ENCODE measurements at regions not wholly inside any gene's neighbourhood (a gene's known extent, or its start where the extent isn't known, plus 50 kb on each side); places are given as distances from the start of the nearest gene placed in this dataset.
"Not testable (repeated sequence)": the region's sequence is repeated elsewhere in the genome, so short reads cannot be mapped to it uniquely, and the experiment has no call there.

DNA sequence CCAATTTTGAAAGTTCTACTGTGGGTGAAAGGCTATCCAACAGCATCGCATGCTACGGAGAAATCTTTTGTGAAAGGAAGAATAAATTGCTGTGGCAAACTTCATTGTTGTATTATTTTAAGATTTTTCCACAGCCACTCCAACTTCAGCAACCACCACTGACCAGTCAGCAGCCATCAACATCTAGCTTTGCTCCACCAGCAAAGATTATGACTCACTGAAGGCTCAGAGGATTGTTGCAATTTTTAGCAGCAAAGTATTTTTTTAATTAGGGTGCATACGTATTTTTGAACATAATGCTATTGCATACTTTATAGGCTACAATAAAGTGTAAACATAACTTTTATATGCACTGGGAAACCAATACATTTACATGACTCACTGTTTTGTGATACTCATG is 493.5 kb downstream of the TFAP2A start:
- no peak for DNase-seq

DNA sequence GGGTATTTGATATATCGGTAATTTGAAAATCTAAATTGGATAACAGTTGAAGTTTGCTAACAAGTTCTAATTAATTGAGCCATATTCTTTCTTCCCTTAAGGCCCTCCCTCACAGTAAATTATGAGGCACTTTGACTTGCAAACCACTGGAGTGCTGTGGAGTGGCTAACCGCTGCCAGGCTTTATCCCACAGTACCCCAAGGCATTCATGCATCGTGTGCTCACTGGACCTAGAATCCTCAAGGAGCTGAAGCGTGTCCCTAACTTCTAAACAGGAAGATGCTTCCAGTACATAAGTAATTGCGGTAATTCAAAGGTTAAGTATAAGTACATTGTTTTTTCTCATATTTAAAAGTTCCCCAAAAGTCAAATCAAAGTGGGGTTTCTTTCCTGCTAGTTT is 499.9 kb downstream of the TFAP2A start:
- DNase-seq, result no peak

DNA sequence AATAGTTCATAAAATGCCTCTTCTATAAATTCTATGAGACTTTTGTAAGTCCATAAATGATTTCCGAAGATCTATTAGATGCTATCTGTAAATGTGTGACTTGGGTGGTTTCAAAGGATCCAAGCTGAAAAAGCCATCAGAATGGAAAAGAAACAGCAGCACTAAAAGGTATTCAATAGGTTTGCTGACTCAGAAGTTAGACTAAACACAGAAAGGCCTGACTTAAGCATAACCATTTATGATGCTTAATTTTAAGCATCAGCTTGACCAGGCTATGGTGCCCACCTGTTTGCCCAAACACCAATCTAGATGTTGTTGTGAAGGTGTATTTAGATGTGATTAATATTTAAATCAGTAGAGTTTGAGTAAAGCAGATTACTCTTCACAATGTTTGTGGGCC is 513.5 kb downstream of the TFAP2A start:
- no peak for DNase-seq

DNA sequence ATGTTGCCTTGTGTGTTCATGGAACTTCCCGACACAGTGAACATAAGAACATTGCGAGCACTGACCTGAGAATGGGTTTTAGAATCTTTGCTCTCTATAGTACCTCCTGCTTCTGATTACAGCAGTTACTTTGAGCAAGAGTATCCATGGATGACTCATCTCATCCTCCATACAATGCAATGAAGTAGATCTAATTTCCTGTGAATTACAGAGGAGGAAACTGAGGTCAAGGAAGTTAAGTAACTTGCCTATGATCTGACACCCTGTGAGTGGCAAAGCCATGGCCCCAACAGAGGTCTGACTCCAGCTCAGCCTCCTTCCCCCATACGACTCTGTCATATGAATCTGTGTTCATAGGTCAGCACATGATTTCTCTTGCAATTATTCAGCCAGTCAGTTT is 518.1 kb downstream of the TFAP2A start:
- no peak for DNase-seq

DNA sequence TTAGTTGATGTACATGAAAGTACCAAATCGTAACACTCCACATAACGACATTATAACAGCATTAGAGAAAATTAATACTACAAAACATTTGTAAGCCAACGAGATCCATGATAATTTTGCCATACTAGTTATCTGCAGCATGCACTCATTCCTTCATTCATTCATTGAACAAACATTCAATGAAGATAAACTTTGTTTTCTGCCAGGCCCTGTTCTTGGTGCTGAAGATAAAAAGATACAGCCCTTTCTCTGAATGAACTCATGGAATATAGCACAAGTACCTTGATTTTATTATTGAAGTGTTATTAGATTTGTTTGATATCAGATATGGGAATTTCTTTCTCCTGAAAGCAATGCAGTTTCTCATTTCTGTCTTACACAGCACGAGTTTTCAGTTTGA is 524.0 kb downstream of the TFAP2A start:
- DNase-seq, result no peak

DNA sequence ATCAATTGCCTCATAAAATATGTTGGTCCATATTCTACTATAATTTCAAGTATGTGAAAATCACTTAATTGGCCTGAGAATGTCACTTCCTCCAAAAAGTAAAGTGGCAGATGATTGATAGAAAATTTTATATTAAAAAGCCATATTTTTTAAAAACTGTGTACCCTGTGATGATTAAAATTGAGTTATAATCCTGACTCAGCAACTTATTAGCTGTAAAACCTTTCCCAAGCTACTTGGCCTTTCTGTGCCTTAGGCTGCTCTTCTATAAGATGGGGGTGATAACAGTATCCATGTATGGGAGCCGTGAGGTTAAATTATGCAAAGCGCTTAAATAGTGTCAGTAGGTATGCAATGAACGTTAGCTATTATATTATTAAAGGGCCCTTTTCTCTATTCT is 524.4 kb downstream of the TFAP2A start:
- no peak for DNase-seq

DNA sequence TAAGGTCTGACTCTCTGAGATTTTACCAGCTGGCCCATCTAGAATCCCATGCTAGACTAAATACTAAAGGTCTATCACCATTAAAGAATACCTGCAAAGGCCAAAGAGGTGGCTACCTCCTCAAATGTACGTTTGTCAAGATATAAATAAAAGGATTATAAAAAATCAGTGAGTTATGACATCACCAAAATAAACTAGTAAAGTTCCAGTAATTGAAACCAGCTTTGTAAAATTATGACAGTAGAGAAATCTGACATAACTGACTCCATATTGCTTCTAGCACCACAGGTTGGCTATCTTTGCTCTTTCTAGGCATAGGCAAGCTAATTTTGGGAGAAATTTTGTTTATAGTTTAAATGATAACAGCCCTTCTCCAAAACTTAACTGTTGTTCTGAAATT is 536.3 kb downstream of the TFAP2A start:
- DNase-seq, result no peak

DNA sequence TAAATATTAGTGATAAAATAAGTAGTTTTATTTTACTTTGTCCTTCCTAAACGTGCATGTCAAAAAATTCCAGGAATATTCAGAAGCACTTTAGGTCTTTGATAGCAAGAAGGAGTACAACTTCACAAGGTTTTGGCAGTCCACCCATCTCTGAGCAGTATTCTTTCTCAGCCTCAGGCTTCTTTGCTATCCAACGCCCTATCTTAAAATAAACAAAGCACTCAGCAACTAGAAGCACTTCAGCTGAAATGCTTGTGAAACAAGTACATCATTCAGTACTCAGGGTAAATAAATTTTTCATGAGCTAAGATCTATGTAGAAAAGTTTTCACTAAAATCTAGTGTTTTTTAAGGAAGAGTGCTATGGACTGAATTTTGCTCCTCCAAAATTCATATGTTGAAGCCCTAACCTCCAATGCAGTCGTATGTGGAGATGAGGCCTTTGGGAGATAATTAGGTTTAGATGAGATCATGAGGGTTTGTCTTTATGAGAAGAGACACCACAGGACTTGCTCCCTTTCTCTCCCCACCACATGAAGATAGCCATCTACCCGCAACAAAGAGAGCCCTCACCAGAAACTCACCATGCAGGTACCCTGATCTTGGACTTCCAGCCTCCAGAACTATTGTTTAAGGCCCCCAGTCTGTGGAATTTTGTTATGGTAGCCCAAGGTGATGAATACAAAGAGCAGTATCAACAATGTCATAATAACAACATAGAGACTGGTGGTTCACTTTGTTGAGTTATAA is 539.1 kb downstream of the TFAP2A start:
- no peak for DNase-seq

DNA sequence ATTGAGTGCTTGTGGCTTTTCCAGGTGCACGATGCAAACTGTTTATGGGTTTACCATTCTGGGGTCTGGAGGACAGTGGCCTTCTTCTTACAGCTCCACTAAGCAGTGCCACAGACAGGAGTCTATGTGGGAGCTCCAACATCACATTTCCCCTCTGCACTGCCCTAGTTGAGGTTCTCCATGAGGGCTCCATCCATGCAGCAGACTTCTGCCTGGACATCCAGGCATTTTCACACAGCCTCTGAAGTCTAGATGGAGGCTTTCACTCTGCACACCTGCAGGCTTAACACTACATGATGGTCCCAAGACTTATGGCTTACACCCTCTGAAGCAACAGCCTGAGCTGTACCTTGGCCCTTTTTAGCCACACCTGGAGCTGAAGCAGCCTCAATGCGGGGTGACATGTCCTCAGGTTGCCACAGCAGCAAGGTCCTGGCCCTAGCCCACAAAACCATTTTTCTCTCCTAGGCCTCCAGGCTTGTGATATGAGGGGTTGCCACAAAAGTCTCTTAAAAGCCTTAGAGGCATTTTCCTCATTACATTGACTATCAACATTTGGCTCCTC is 552.2 kb downstream of the TFAP2A start:
- DNase-seq, result no peak

DNA sequence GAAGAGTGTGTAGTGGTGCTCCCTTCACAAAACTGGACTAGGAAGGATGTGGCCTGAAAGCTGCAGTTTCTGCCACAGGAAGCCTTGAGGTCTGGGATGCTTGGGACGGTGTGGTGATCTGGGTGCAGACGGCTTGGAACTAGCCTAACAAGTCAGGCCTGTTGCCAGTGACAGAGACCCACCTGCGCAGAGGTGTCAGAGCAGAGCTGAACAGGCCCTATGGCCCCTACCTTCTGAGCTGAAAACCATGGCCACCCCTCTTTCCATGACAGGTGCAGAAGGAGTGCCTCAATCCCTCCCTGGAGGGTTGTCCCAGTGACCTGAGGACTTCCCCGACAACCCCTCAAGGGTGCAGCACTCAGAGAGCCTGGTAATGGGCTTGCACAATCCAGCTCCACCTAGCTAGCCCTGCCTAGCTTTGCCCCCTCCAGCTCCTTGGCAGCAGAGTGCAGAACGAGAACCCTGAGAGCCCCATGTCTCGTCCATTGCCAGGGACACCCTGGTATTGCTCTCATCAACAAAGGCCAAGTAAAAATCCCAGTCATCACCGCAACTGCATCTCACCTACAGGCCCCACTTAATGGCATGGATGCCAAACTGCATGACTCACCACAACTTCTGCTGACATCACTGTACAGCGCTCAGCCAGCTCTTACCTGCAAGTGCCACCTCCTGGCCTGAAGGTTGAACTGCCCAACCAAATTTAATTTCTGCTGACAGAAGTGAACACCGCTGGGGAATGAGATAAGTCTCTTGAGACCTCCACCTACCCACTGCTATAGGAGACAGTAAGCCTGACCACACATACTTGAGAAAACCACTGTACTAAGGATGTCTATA is 563.1 kb downstream of the TFAP2A start:
- no peak for DNase-seq

DNA sequence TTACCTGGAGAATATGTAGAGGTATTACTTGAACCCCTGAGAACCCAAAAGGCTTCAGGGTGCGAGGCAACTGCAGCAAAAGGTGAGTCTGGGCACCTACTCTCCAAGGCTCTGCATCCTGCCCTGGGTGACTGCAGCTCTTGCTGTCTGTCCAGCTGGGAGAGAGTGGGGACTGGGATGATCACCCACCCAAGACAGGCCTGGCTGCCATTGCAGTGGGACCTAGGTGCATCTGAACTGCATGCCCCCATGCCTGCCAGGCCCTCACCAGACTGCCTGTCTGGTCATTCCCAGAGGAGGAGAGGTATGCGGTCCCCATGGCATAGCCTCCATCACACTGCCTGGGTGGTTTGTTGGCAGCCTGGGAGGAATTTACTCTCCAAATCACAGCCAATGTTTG is 563.9 kb downstream of the TFAP2A start:
- DNase-seq, result no peak

DNA sequence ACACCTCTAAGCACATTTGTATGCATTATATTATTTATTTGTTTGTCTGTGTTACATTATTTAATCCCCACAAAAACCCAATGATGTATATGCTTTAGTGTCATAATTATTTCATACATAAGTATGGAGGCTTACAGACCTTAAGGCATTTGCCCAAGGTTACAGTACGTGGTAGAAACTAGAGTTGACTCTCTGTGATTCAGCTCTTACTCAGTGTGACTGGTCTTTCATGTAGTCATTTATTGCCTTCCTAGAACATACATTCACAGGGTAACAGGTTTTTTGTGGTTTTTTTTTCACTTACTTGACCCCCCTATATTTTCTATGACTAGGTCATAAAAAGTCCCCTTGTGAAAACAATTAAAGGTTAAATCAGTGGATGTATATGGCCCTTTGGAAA is 566.8 kb downstream of the TFAP2A start:
- DNase-seq, result no peak

DNA sequence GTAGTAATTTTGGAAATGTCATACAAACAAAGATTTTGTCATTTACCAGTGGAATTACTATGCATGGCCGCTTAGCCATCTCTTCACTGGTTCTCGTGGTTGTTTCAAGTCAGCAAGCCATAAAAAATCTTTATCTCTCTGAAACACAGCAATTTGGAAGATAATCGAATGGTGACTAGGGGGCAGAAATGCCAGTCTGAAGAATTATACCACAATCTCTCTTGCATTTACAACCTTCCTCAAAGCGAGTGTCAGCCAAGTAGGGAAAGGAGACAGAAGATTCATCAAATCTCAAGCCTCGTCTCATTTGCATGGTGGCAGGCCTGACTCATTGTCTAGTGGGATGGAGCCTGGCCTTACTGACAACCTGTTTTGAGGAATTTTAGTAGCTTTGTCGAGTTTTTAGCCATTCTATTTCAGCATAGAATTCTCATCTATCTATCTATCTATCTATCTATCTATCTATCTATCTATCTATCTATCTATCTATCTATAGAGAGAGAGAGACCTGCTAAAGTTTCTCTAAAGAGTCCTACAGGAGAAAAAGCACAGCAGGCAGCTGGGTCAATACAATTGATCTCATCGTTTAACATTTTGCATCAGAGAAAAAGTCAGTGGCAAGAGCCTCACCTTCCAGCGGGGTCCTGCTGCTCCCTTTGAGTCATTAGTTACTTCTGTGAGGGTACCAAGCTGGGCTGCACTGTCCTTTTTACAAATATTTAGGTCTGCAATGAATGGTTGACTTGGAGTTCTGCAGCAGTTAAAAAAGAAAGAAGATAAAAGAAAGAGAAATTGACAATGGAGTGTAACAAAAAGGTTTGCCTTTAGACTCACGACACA is 572.8 kb downstream of the TFAP2A start:
- DNase-seq, result no peak

DNA sequence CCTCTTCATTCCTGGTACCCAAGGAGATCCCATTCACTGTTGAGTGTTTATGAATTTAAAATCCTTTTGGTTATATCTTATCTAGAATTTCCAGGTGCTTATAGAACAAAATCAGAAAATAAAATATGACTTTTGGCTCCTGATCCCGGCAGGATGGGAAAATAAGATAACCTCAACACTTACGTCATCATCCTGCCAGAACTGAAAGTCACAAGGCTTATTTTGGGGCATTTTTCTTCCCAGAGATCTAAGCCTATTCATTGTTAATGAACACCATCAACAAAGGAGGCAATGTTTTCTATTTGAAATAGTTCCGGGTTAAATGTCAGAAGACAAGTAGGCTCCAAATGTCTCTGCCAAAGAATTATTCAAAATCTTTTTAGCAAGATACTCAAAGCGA is 580.6 kb downstream of the TFAP2A start:
- DNase-seq, result no peak

DNA sequence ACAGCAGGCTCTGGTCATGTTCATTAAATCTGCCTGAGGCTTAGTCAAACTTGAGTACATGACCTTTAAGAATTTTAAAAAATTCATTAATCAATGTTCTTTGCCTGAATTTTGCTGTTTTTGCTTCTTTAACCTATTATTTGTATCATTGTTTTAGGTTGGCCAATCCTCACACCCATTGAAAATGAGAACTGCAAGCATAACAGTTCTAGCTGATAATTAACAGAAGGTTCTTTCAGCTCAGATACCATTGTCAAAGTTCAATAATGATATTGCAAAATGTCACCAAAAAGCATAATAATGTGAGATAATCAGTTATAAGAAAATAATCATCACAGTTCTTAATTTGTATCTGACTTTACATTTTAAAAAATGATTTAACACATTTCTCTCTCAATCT is 583.1 kb downstream of the TFAP2A start:
- no peak for DNase-seq

DNA sequence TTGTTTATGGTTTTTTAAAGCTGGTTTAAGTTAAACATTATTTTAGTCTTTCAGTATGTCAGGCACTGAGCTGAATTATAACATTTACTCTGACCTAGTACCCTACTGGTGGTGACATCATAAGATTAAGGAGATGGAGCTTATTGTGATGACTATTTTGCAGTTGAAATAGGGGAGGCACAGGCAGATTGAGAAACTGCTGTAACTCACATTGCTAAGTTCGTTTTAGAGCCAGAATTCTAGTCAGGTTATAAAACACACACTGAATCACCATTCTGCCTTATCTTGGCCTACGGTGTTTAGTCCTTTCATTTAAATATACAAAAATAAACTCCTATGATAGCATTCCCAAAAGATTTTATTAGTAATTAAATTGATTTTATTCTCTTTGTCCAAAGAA is 584.1 kb downstream of the TFAP2A start:
- DNase-seq, result no peak

DNA sequence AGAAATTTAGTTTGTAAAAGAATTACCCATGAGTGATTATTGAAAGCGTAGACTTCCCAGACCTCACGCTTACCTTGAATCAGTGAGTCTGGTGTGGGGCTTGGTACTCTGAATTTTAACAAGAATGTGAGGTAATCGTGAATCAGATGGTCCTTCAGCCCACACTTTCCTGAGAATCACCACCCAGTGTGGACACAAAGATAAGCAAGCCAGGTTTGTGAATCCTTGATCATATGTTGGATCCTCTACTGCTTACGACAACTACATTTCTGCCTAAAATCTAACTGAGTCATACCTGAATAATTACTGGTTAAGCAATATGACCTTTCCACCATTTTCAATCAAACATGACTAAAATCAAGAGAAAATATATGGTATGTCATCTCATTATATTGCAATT is 589.3 kb downstream of the TFAP2A start:
- no peak for DNase-seq

DNA sequence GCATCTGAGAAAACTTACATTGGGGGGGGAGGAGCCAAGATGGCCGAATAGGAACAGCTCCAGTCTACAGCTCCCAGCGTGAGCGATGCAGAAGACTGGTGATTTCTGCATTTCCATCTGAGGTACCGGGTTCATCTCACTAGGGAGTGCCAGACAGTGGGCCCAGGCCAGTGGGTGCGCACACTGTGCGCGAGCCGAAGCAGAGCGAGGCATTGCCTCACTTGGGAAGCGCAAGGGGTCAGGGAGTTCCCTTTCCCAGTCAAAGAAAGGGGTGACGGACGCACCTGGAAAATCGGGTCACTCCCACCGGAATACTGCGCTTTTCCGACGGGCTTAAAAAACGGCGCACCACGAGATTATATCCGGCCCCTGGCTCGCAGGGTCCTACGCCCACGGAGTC is 604.1 kb downstream of the TFAP2A start:
- not testable (repeated sequence) for DNase-seq

DNA sequence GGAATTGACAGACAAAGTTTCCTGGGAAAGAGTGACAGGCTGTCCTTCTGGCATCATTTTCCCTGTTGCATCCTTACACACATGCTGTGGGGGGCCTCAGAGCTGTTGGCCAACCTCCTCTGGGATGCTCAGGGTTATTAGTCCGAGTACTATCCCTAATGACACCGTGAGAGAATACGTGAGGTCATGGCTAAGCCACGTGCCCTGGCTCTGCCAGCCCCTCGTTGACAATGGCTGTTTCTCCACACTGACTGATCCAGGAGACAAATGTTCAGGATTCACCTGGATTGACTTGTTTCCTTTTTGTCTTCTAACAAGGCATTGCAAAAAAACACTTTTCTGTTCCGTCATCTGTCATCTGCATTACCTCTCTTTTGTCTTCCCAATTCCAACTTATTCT is 604.6 kb downstream of the TFAP2A start:
- no peak for DNase-seq

DNA sequence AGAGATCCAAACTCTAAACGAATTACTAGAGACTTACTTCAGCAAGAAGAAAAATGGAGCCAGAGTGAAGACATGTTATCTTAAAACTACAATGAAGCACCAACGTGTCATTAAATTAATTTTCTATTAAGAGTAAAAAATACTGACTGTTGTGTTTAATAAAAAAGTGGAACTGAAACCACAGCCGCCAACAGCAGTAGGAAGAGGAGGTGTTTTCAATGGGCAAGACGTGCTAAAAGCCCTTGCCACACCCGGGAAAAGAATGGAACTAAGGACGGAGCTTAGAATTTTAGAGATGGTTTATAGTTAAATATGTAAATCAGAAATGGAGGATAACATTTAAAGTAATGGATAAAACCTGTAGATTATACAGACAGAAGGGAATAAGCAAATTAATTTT is 608.7 kb downstream of the TFAP2A start:
- DNase-seq, result no peak

DNA sequence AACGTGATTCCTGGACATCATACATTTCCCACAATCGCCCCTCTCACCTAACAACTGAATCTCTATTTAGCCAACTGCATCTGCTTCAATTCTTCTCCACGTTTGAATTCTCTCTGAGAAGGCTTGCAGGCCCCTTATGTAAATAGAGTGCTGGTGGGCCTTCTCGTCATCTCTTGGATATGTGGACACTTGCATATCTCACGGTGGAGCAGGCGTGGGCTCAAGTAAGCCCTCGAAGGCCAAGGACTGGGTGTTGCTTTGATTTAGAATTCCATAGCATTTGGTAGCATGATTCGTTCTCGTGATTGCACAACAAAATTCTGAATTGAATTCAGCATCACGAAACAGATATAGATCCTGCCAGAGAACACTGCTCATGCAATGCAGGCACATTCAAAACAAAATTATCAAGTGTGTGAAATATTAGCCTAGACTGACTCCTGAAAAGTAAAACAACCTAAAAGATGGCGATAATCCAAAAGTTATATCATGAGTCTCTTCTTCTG is 613.6 kb downstream of the TFAP2A start:
- DNase-seq, result no peak

DNA sequence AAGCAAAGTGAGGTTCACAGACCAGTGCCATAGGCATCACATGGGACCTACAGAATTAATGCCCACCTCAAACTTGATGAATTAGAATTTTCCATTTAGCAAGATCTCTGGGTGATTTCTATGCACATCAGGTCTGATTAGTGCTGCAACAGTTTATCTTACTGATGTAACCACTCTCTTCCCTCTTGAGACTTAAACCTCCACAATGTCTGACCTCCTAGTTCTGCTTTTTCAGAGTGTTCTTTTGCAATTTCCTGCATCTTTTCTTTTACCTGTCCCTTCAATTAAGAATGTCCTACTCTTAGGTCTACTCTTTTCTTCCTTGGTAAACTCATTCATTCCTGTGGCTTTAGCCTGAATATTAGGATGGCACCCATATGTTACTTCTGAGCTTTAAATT is 615.3 kb downstream of the TFAP2A start:
- no peak for DNase-seq

DNA sequence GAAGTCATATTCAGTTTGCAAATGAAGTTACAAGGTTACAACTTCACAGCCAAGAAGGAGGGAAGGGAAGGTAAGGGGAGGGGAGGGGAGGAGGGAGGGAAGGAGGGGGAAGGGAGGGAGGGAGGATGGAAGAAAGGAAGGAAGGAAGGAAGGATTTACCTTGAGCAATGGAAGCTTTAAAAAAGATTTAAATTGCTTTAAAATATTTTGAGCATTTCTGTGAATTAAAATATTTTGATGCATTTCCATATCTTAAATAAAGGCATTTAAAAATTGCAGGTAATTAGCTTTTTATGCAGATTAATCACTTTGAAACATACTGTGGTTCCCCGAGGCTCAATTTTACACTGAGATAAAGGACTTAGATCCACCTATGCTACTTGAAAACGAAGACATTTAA is 618.0 kb downstream of the TFAP2A start:
- no peak for DNase-seq
